ENCODE measurements at regions not wholly inside any gene's neighbourhood (a gene's known extent, or its start where the extent isn't known, plus 50 kb on each side); places are given as distances from the start of the nearest gene placed in this dataset.

GRCh38 chr18:51498085-51498855 is 300.8 kb upstream of the MEX3C start:
- no peak for TF ChIP-seq CTCF (IDR thresholded peaks at IDR 0.05)
- no peak for TF ChIP-seq EP300 (IDR thresholded peaks at IDR 0.05)
